LNCAP (cell line): ENCODE measurements at regions not wholly inside any gene's neighbourhood (a gene's known extent, or its start where the extent isn't known, plus 50 kb on each side); places are given as distances from the start of the nearest gene placed in this dataset.

Source experiments
- TF ChIP-seq, protein P1 (sequence below): fragments of 450-650 bp; IDR thresholded peaks from 2 replicates; pipeline ENCODE4 v1.5.1; 2017; ENCODE audit warnings: mild to moderate bottlenecking

DNA sequence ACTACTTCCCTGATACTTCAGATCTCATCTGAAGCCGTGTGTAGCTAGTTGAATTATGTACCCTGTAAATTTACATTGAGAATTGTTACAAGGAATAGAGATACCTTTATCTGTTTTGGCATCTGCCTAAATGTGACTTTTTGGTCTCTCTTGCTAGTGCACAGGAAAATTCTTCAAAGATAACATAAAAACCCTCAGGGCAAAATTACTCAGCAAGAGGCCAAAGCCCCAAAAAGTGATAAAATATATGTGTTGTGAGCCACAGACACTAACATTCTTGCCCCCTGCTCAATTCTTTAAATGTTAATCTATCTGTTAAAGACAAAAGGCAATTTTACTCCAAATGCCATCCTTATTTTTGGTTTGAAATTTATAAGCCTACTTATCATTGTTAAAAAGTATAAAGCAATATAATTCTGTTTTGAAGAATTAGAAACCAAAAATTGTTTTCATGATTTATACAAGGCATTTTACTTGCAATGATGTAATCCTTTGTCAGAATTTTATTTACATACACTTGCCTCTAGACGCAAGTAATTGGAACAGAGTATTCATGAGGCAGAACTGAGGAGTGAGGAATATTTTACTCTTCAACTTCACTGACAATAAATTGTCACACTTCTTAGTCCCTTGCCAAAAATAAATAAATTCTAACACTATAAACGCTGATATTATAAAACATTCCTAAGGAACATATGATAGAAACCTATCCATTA, 186.2 kb downstream of the EPM2A start:
- TF ChIP-seq, protein P1, sequence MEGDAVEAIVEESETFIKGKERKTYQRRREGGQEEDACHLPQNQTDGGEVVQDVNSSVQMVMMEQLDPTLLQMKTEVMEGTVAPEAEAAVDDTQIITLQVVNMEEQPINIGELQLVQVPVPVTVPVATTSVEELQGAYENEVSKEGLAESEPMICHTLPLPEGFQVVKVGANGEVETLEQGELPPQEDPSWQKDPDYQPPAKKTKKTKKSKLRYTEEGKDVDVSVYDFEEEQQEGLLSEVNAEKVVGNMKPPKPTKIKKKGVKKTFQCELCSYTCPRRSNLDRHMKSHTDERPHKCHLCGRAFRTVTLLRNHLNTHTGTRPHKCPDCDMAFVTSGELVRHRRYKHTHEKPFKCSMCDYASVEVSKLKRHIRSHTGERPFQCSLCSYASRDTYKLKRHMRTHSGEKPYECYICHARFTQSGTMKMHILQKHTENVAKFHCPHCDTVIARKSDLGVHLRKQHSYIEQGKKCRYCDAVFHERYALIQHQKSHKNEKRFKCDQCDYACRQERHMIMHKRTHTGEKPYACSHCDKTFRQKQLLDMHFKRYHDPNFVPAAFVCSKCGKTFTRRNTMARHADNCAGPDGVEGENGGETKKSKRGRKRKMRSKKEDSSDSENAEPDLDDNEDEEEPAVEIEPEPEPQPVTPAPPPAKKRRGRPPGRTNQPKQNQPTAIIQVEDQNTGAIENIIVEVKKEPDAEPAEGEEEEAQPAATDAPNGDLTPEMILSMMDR: no peak

DNA sequence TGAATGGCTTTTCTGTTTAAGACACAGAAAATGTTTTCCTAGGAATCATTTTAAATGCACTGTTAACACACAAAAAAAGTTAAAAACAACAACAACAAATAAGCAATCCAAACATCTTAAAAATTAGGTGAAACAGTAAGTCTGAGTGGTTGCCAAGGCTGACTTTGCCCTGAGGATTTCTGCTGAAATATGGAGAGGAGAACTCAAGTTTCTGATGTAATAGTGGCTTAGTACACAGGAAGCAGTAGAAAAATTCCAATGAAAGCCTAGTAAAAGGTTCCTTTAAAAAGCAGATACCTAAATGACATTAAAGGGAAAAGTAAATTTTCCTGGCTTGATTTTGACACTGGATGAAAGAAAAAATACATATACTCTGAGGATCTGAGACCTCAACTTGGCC, 184.2 kb downstream of the EPM2A start:
- TF ChIP-seq, protein P1: no peak

DNA sequence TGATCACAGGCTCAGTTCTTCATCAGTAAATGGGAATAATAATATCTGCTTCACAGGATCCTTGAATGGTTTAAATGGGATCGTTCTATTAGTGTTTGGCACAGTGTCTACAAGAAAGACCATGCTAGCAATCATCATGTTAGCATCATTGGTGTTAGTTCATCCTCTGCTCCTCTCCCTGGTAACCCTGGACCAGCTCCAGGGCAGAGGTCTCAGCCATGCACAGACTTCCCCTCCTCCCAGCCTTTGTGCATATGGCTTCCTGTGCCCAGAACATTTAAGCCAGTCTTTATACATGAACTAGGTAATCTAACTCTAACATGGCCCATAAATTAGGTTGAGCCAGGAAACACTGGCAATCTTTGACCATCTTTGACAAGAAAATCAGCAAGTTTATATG, 180.2 kb downstream of the EPM2A start:
- TF ChIP-seq, protein P1: no peak

DNA sequence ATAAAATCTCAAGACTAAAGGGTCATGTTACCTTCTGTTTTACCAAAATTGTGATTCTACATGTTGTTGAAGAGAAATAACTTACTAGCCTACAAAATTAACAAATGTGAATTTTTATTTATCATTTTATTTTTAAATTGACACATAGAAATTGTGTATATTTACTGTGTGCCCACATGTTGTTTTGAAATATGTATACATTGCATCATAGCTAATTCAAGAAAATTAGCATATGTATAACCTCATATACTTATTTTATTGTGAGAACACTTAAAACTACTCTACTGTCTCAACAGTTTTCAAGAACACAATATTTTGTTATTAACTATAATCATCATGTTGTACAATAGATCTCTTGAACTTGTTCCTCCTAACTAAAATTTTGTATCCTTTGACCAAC, 177.8 kb downstream of the EPM2A start:
- TF ChIP-seq, protein P1: no peak

DNA sequence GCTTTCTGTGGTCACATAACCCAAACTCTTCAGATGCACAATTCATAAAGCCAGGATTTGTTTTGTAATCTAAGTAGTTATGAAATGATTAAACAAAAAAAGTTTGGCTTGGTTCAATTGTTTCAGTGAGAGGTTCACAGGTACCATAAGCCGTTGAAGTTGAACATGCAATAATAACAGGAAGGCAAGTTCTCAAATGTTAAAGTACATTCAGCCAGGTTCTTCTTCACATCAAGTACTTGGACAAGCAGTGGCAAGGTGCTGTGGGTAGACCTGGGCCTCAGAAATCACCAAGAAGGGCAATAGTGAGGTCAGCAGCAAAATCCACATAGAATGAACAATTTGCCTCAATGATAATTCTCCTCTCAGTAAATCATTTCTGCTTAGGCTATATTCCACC, 175.5 kb downstream of the EPM2A start:
- TF ChIP-seq, protein P1: no peak

DNA sequence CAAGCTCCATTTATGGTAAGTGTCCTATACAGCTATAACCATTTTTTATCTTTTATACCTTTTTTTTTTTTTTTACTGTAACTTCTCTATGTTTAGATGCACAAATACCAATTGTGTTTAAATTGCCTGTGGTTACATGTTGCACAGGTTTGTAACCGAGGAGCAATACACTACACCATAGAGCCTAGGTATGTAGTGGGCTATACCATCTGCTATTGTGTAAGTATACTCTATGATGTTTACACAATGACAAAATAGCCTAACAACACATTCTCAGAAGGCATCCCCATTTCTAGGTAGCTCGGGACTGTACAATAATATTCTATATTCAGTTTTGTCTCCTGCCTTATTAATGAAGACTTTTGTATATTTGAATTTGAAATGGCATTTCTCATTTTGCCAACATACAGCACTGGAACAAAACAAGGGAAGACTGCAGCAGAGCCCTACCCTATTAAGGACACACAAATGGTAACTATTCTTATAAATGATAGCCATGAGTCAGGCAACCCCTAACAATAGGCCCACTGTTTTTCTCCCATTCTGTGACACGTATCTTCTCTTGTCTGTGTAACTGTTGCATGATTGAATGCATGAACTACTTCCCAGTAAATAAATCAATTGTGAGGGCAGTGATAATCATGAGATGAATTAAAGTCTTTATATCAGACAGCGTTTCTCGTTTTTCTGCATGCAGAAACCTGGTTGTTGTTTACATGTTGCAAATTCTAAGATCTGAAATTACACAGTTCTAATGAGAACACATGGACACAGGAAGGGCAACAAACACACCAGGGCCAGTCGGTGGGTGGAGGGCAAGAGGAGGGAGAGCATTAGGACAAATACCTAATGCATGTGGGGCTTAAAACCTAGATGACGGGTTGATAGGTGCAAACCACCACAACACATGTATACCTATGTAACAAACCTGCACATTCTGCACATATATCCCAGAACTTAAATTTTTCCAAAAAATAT, 173.9 kb downstream of the EPM2A start:
- TF ChIP-seq, protein P1: no peak

DNA sequence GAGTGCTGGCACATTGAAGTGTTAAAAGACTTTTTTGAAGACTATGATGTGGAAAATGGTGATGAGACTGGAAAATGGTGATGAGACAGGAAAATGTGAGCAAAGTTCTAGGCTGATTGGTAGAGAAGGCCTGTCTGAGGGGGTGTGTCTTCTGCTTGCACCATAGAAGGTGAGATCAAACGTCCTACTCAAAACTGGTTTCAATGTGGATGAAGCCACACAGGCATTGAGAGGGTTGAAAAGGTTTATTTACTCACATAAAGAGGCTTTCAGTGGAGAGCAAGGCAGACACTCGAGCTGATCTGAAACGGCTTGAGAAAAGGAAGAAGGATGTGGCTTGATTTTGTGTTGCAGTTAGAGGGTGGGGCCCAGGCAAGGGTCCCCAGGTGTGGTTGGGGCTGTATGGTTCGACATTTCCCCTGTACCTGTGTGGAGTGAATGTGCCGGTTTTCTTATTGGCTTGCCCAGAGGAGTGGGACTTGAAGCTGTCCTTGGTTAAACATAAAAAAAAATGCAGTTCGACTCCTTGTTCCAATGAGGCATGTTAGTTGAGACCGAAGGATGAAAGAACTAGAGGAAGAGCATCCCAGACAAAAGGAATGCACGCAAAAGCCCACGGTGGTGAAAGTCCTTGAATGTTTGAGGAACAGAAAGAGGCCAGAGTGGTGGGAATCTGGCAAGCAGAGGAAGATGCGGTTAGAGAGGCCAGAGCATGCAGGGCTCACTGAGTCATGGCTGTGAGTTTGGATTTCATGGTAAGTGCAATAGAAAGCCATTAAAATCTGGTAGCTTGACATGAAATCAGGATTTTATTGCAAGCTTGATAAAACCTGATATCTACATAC, 172.3 kb downstream of the EPM2A start:
- TF ChIP-seq, protein P1: no peak
